ENCODE measurements at regions not wholly inside any gene's neighbourhood (a gene's known extent, or its start where the extent isn't known, plus 50 kb on each side); places are given as distances from the start of the nearest gene placed in this dataset.

DNA sequence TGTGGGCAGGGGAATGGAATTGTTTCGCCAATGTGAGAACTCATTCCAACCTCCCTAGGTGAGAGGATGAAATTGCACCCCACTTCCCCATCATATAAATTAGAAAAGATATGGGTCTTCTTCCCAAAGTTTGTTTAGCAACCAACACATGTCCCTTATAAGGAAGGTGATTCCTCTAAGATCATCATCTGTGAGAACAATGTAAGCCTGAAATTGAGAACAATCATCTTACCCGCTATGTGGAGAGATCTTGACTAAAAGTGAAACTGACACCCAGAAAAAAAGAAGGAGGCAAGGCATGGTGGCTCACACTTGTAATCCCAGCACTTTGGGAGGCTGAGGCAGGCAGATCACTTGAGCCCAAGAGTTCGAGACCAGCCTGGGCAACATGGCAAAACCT lies 173.2 kb upstream of the HMGA2 start:
- no peak for TF ChIP-seq TEAD4 (IDR thresholded peaks at IDR 0.05)
- TF ChIP-seq, protein P1, sequence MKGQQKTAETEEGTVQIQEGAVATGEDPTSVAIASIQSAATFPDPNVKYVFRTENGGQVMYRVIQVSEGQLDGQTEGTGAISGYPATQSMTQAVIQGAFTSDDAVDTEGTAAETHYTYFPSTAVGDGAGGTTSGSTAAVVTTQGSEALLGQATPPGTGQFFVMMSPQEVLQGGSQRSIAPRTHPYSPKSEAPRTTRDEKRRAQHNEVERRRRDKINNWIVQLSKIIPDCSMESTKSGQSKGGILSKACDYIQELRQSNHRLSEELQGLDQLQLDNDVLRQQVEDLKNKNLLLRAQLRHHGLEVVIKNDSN (IDR thresholded peaks at IDR 0.05) = no peak
- TF ChIP-seq TCF12 (IDR thresholded peaks at IDR 0.05; ENCODE audit: low read depth) = no peak
- no peak for TF ChIP-seq EP300 (IDR thresholded peaks at IDR 0.05; ENCODE audit: borderline replicate concordance)

DNA sequence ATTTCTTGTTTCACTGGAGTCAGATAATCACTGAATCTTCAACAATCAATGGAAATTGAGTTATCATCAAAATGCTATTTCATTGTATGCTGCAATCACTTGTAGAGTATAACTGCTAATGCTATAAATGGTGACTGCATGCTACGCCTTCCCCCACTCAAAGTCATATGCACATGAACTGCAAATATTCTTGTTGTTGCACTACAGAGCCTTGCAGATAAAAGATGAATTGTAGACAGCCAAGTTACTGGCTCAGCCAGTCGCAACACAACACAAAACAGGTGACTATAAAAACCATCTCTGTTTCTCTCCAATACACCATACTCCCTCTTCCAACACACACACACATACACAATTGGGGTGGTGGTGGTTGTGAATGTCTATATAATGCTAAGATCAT lies 171.0 kb upstream of the HMGA2 start:
- no peak for TF ChIP-seq TCF12 (IDR thresholded peaks at IDR 0.05; ENCODE audit: low read depth)
- no peak for TF ChIP-seq ZBTB7A (IDR thresholded peaks at IDR 0.05; ENCODE audit: low read depth)
- TF ChIP-seq, protein P2, sequence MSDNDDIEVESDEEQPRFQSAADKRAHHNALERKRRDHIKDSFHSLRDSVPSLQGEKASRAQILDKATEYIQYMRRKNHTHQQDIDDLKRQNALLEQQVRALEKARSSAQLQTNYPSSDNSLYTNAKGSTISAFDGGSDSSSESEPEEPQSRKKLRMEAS (IDR thresholded peaks at IDR 0.05) = no peak
- TF ChIP-seq RAD21 (IDR thresholded peaks at IDR 0.05; ENCODE audit: low read depth) = no peak

GRCh38 chr12:65653946-65654629 lies 170.2 kb upstream of the HMGA2 start:
- TF ChIP-seq CREB1 (IDR thresholded peaks at IDR 0.05; ENCODE audit: low read depth) (no peak), TAF1 (IDR thresholded peaks at IDR 0.05; ENCODE audit: low read depth) (no peak), YY1 (IDR thresholded peaks at IDR 0.05; ENCODE audit: low read depth) (no peak), TCF12 (IDR thresholded peaks at IDR 0.05; ENCODE audit: low read depth) (no peak), NFIC (IDR thresholded peaks at IDR 0.05) (no peak), REST (IDR thresholded peaks at IDR 0.05; ENCODE audit: low read depth) (no peak), EGR1 (IDR thresholded peaks at IDR 0.05) (no peak), ZBTB7A (IDR thresholded peaks at IDR 0.05; ENCODE audit: low read depth) (no peak), RAD21 (IDR thresholded peaks at IDR 0.05; ENCODE audit: low read depth) (no peak)
- TF ChIP-seq, protein P2 (IDR thresholded peaks at IDR 0.05) = no peak
- TF ChIP-seq, protein P1 (IDR thresholded peaks at IDR 0.05) = no peak

- TF ChIP-seq TAF1 (IDR thresholded peaks at IDR 0.05; ENCODE audit: low read depth) (no peak), FOXM1 (IDR thresholded peaks at IDR 0.05; ENCODE audit: borderline replicate concordance, low read depth) (no peak), RAD21 (IDR thresholded peaks at IDR 0.05; ENCODE audit: low read depth) (no peak), CEBPB (IDR thresholded peaks at IDR 0.05) (no peak), ZBTB7A (IDR thresholded peaks at IDR 0.05; ENCODE audit: low read depth) (no peak), YY1 (IDR thresholded peaks at IDR 0.05; ENCODE audit: low read depth) (no peak), NFIC (IDR thresholded peaks at IDR 0.05) (no peak), TCF12 (IDR thresholded peaks at IDR 0.05; ENCODE audit: low read depth) (no peak), REST (IDR thresholded peaks at IDR 0.05; ENCODE audit: low read depth) (no peak), TEAD4 (IDR thresholded peaks at IDR 0.05) (no peak), CREB1 (IDR thresholded peaks at IDR 0.05; ENCODE audit: low read depth) (no peak)
- TF ChIP-seq, protein P2 (IDR thresholded peaks at IDR 0.05) = no peak
- TF ChIP-seq, protein P1 (IDR thresholded peaks at IDR 0.05) = no peak
Measured at GRCh38 chr12:65655074-65655493, 169.2 kb upstream of the HMGA2 start.

DNA sequence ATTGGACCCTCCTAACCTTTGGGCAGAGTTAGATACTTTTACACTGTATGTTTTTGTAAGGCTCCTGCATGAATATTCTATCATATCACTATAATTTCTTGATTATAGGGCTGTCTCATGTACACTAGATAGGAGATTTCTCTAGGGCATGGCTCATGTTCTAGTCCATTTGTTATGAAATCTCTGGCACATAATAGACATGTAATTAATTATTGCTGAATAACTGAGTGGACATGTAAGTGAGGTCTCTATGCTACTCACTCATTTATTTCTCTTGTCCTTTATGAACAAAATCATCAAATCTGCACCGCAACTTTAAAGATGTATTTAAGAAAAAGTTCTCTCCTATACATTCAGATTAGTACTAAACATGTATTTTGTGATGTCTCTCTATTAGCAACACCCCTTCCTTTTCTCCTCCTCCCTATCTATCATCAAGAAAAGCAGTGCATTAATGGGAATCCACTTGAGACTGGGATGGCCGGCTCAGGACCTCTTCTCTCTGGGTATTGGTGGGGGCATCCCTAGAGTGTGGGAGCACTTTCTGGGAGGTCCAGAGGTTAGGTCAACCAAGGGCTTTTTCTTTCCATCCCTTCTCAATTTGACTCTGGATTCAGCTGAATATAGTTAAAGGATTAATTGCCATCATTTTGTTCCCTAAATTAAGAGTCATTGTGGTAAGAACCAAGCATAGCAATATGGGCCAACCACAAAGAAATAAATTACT lies 168.0 kb upstream of the HMGA2 start:
- TF ChIP-seq CEBPB (IDR thresholded peaks at IDR 0.05) (0 out of 2 replicates have a peak, but pooled peaks have one; percentile 1), YY1 (IDR thresholded peaks at IDR 0.05; ENCODE audit: low read depth) (no peak)

All from Ishikawa (cell line).